ENCODE measurements at regions not wholly inside any gene's neighbourhood (a gene's known extent, or its start where the extent isn't known, plus 50 kb on each side); places are given as distances from the start of the nearest gene placed in this dataset.

DNA sequence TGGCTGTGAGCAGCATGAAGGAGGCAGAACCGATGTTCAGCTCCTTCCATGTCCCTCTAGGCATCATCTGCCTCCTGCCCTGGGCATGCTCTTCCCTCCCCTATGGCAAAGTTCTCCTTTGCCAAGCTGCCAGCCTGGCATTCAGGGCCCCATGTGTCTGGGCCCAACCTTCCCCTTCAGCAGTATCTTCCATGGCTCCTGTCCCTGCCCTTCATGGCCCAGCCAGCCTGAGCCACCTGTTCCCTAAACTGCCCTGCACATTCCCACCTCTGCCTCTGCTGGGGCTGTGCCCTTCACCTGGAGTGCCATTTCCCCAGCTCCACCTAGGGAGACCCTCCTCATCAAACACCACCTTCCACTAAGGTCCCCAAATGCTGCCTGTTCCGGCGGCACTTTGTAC is 74.0 kb upstream of the TCL1A start:
- Histone ChIP-seq H2AFZ (ENCODE audit: low read length) (no peak overlapping the region), H3K23ac (ENCODE audit: insufficient read length) (no peak overlapping the region), H3K4me2 (ENCODE audit: insufficient read depth in 1 of 2, low read depth in 2 of 2, low read length in 2 of 2) (no peak overlapping the region), H3K56ac (replicated peaks; ENCODE audit: insufficient read length, low read depth, low read length) (no peak overlapping the region), H3K23me2 (ENCODE audit: low read depth, low read length) (no peaks in the 10 kb centered on the region), H4K5ac (ENCODE audit: insufficient read length, low read depth, low read length) (no peak overlapping the region), H2BK20ac (ENCODE audit: low read length) (no peak overlapping the region), H3K4me1 (replicated peaks in 1 of 4; ENCODE audit: control insufficient read depth in 3 of 4, insufficient read depth in 4 of 4, low read length in 3 of 4) (no peaks in the 10 kb centered on the region), H4K20me1 (replicated peaks in 1 of 2; ENCODE audit: control insufficient read depth in 1 of 2, insufficient read depth in 2 of 2, low read length in 2 of 2) (peaks cover 0 to 1% of the 10 kb centered on the region in 2 experiments), H2BK12ac (ENCODE audit: low read depth, low read length) (no peak overlapping the region), H4K91ac (replicated peaks; ENCODE audit: insufficient read length, low read length) (no peak overlapping the region), H2BK120ac (replicated peaks; ENCODE audit: low read depth, low read length) (no peak overlapping the region), H2BK15ac (ENCODE audit: low read length) (no peak overlapping the region), H3K9ac (replicated peaks in 1 of 4; ENCODE audit: extremely low read depth in 1 of 4, low read depth in 3 of 4, low read length in 3 of 4) (no peak overlapping the region), H3K79me2 (ENCODE audit: control insufficient read depth in 1 of 2, insufficient read depth in 2 of 2, low read length in 2 of 2) (no peaks in the 10 kb centered on the region), H2BK5ac (ENCODE audit: low read depth, low read length) (no peak overlapping the region), H3K14ac (ENCODE audit: insufficient read length) (no peak overlapping the region), H3K79me1 (ENCODE audit: low read depth, low read length) (no peaks in the 10 kb centered on the region; the same call in 1 of the 2 replicates), H3K4ac (replicated peaks; ENCODE audit: insufficient read length, low read depth, low read length) (no peak overlapping the region), H2AK5ac (ENCODE audit: low read depth, low read length) (no peak overlapping the region), H3K27me3 (replicated peaks in 1 of 4; ENCODE audit: control insufficient read depth in 3 of 4, extremely low read depth in 1 of 4, insufficient read depth in 3 of 4, low read length in 3 of 4) (no peaks in the 10 kb centered on the region; a peak in 1 of 7 replicates), H3K27ac (ENCODE audit: low read depth, low read length) (no peak overlapping the region), H3K18ac (ENCODE audit: extremely low read depth, low read length) (no peak overlapping the region), H3K9me3 (ENCODE audit: insufficient read depth in 2 of 2, low read depth in 1 of 2, low read length in 1 of 2) (no peaks in the 10 kb centered on the region), H3K36me3 (ENCODE audit: control insufficient read depth in 2 of 4, insufficient read depth in 4 of 4, low read length in 3 of 4) (no peaks in the 10 kb centered on the region), H3K4me3 (ENCODE audit: extremely low read depth in 1 of 4, insufficient read depth in 2 of 4, low read depth in 3 of 4, low read length in 4 of 4) (no peak overlapping the region), H4K8ac (ENCODE audit: extremely low read depth, insufficient read depth, low read length) (no peak overlapping the region)
- TF ChIP-seq, protein P1, sequence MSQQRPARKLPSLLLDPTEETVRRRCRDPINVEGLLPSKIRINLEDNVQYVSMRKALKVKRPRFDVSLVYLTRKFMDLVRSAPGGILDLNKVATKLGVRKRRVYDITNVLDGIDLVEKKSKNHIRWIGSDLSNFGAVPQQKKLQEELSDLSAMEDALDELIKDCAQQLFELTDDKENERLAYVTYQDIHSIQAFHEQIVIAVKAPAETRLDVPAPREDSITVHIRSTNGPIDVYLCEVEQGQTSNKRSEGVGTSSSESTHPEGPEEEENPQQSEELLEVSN (IDR thresholded peaks at IDR 0.05) = no peak
- TF ChIP-seq HDAC6 (IDR thresholded peaks at IDR 0.05; ENCODE audit: low read depth, low read length) (no peak), NANOG (IDR thresholded peaks at IDR 0.05; ENCODE audit: insufficient read depth, low read depth, low read length, poor library complexity, severe bottlenecking) (no peak), NRF1 (IDR thresholded peaks at IDR 0.05; ENCODE audit: low read depth, low read length) (no peak), SRF (IDR thresholded peaks at IDR 0.05; ENCODE audit: low read depth, low read length) (no peak), RNF2 (IDR thresholded peaks at IDR 0.05; ENCODE audit: borderline replicate concordance, low read depth, low read length, missing control alignments, poor library complexity, severe bottlenecking) (no peak), RBBP5 (IDR thresholded peaks at IDR 0.05; ENCODE audit: borderline replicate concordance, low read depth, low read length) (no peak), GTF2F1 (IDR thresholded peaks at IDR 0.05; ENCODE audit: borderline replicate concordance, low read depth, low read length) (no peak), EGR1 (IDR thresholded peaks at IDR 0.05; ENCODE audit: borderline replicate concordance, low read depth, low read length) (no peak), TCF12 (IDR thresholded peaks at IDR 0.05; ENCODE audit: low read depth, low read length) (no peak)
- TF ChIP-seq, protein P2, sequence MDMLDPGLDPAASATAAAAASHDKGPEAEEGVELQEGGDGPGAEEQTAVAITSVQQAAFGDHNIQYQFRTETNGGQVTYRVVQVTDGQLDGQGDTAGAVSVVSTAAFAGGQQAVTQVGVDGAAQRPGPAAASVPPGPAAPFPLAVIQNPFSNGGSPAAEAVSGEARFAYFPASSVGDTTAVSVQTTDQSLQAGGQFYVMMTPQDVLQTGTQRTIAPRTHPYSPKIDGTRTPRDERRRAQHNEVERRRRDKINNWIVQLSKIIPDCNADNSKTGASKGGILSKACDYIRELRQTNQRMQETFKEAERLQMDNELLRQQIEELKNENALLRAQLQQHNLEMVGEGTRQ (IDR thresholded peaks at IDR 0.05; ENCODE audit: low read length) = no peak
- DNase-seq (ENCODE audit: low read depth in 1 of 2, low spot score in 2 of 2) (no peak), FAIRE-seq (no peak)
- ChIA-PET POLR2A (ENCODE audit: partially characterized antibody) (no interaction called here), CTCF (ENCODE audit: partially characterized antibody) (interaction anchor here (0.9 to 1.6 kb wide), 2 partner anchors 32 to 226 kb away, joined by 3 read pairs; no protein-coding TSS in a partner anchor)
- 90% methylated on average over 2 of the region's 3 CpGs; no CpG with 5 or more reads in 1 of the 2 experiments for WGBS, 2 experiments (ENCODE audit: extremely low coverage in 1 of 2, insufficient coverage in 1 of 2, insufficient read length in 1 of 2, insufficient replicate concordance in 2 of 2, low coverage in 1 of 2, low lambda C conversion rate in 2 of 2, missing lambda C conversion rate in 1 of 2)

Data from H1 (cell line).